Esophagus mucosa (tissue), 1 donor: ENCODE measurements at regions not wholly inside any gene's neighbourhood (a gene's known extent, or its start where the extent isn't known, plus 50 kb on each side); places are given as distances from the start of the nearest gene placed in this dataset.
"Not testable (repeated sequence)": the region's sequence is repeated elsewhere in the genome, so short reads cannot be mapped to it uniquely, and the experiment has no call there.

Source experiments
- ATAC-seq: fragments of 200-7000 bp; cut with Tn5 transposase; one replicate; pipeline ENCODE4 v1.9.1; 2020
- donor health status: DM: yes; HTN: yes; CAD: no.

- no peak for ATAC-seq
These were observed 105.4 kb upstream of the LY86 start for GRCh38 chr6:6483168-6483567.

DNA sequence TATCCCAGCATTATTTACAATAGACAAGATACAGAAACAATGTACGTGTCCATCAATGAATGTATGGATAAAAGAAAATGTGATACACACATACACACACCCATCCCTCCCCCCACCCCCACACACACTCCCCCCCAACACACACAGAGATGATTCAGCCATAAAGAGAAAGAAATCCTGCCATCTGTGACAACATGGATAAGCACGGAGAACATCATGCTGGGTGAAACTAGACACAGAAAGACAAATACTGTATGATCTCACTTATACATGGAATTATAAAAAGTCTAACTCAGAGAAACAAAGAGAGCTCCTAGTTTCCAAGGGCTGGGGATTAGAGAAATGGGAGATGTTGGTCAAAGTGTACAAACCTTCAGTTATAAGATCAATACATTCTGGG, 104.8 kb upstream of the LY86 start:
- no peak for ATAC-seq

DNA sequence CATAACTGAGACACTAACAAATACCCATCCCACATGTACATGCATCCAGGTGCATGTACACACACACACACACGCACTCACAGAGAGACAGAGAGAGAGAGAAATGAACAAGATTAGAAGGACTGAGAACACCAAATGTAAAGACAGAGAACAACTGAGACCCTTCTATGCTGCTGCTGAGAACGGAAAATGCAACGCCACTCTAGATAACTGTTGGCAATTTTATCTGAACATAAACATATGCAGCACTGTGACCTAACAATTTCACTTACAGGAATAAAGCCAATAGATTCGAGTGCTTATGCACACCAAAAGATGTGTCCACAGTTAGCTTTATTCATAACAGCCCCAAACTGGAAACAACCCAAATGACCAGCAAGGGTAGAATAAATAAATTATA, 103.8 kb upstream of the LY86 start:
- ATAC-seq = no peak

DNA sequence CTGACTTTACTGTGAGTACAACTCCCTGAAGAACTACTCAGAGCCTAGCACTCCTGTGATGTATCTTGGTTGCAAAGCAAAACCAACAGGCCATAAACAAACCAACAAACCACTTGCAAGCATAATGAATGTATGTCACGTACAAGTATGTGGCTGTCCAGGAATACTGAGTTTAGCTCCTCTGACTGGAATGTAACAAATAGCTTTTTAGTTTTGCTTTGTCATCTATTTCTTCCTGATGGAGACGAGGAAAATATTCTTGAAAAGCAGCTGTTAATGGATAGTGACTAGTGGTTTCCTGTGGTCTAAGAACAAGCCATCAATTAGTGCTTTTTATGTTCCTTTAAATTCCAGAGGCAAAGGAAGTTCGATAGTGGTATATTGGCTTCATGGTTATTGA, 101.9 kb upstream of the LY86 start:
- ATAC-seq = no peak

DNA sequence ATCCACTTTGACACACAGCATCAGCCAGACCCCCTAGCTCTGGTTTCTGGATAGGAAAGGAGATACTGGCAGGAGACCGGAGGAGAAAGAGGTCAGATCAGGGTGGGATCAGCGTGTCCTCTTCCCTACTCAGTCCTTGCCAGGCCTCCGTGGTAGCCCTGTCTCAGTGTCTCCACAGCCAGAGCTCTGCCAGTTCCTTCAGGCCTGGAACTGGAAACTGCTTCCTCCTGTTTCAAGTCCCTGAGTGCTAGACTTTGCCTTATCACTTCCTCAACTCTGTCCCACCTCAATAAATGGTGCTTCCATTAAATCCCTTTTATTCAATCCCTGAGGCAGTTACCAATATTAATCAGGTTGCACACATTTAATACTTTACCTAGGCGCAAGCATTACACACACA, 96.8 kb upstream of the LY86 start:
- ATAC-seq = no peak

- ATAC-seq = no peak
These were observed 95.8 kb upstream of the LY86 start for GRCh38 chr6:6492675-6493074.

- not testable (repeated sequence) for ATAC-seq
These were observed 94.4 kb upstream of the LY86 start for GRCh38 chr6:6494139-6494538.

GRCh38 chr6:6494677-6495076, 93.8 kb upstream of the LY86 start:
- peak; percentile 67 for ATAC-seq

DNA sequence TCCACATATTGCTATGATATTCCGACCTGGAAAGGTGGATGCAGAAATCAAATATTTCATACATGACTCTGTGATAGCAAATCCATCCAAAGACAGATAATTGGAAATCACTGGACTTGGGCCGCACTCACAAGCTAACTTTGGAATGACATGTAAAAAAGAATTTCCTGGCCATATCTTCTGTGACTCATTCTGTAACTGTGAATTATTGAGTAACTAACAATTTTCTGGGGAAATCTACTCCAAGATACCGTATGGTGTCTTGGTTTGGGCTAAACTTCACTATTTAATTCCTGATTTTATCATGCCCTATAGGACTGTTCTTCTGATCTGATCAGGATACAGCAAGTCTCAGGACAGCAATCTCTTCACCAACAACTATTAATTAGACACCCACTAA, 92.7 kb upstream of the LY86 start:
- no peak for ATAC-seq

- ATAC-seq = no peak
These were observed 91.0 kb upstream of the LY86 start for GRCh38 chr6:6497541-6497940.

DNA sequence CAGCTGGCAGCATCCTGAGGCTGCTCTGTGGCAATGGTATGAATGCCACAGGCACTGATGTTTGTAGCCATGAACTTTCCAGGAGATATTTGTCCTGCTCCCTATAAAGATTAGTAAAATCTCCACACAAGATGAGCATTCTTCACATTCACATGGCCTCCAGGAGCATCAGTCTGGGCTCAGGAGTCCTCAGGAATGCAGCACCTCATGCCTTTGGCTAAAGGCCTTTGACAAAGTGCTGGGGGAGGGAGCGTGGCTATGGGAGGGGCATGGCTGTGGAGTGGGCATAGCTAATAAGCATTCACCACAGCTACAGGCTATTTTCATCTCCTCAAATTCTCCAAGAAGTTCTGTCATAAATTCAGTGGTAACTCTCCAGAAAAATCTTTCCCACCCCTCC, 90.5 kb upstream of the LY86 start:
- ATAC-seq = no peak

DNA sequence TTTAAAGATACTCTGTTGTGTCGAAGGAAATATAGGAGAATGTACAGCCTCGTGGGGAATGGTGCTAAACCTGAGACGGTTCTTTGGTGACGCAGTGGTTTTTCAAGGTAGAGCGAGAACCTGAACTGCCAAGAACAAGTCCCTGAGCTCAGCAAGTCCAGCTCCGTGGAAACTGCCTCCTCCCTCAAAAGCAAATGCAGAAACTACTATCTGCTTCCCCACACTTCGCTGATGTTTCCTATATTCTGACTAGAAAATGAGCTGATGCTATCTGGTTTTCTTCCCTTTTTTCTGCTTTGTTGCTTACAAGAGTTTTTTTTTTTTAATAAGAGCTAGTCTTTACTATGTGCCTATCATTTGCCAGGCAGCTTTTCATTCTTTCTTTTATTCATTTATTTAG, 85.3 kb upstream of the LY86 start:
- ATAC-seq = no peak

DNA sequence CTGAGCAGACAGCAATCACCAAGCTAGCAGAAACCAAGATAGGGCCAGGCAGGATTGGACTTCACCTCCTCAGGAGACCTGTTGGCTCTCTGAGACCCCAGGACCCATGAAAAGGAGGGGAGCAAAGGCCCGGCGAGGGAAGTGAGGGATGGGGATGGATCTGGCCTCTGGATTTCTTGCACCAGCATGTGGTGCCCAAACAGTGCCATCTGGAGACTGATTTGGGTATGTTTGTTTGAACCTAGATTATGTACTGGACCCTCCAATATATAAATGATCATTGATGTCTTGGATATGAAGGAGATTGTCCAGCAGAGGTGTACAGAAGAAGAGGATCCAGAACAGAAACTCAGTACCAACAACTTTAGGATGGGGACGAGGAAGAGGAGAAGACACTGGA, 83.4 kb upstream of the LY86 start:
- ATAC-seq = no peak

DNA sequence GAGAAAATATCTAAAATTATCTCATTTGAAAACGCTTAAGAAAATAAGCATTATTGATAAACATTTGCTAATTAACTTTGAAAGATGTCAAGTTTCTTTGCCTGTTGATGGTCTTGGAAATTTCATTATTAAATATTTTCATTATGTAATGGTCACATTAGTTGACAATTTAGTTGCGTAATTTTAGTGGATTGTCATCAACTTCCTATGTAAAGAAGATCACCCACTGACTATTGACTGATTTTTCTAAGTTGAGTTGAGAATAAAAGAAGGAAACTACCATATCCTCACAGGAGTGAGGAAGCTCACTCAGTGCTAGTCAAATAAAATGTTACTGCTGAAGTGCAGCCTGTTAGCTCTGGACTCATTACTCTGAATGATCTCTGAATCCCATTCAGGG, 79.9 kb upstream of the LY86 start:
- no peak for ATAC-seq

DNA sequence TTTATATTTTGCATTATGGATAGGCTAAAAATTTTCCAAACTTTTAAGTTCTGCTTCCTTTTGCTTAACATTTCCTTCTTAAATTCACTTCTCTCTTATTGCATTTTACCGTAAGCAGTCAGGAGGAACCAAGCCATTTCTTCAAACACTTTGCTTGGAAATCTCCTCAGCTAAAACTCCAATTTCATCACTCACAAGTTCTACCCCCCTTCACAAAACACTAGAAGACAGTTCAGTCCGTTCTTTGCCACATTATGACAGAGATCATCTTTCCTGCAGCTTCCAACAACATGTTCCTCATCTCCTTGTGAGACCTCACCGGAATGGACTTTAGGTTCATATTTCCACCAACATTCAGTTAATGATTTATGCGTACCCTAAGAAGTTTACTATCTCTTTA, 79.2 kb upstream of the LY86 start:
- no peak for ATAC-seq

DNA sequence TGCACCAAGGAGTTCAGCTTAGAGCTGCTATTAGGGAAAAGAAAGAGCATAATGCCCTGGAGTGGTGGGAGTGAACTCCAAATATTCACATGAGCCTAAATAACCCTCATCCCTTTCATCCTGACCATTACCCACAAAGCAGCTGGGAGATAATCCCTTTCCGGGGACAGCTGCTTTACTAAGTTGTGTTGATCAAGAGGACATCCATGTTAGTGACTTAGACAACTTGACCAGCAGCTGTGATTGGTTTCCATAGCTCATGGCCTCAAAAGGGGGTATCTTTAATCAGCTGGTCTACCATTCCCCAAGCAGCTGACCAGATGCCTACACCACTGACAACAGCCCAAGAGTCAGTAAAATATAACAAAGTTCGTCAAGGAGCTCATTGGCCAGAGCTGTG, 75.8 kb upstream of the LY86 start:
- no peak for ATAC-seq

GRCh38 chr6:6515691-6516607, 72.6 kb upstream of the LY86 start:
- no peak for ATAC-seq

DNA sequence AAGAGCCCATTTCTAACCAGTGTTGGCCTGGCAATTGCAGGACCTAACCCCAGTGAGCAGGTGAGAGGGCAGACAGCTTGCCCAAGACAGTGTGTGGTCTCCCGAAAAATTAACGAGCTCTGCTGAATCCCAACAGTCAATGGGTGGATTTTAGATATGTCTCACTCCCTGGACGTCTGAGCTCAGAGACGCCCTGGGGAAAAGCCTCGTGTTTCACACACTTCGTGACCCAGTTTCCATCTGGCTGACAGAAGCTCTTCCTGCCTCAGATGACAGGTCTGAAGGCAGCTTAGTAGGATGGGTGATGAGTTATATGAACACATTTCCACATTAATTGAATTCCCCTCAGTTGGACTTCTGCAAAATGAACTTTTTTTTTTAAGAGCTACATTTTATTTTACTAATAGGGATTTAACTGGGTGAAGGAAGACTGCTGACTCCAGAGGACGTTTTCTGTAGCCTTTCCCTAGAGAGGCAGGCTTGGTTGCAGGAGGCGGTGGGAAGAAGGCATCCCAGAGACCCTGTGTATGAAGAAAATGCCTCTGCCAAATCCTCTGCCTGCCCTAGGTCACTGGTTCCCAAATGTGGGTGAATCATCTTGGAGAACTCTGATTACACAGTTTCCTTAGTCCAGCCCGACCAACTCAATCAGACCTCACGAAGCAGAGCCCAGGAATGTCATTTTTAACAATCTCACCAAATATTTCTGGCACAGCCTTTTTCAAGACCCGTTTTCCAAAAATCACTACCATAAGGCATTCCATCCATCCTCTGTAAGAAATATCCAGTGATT, 71.7 kb upstream of the LY86 start:
- no peak for ATAC-seq

DNA sequence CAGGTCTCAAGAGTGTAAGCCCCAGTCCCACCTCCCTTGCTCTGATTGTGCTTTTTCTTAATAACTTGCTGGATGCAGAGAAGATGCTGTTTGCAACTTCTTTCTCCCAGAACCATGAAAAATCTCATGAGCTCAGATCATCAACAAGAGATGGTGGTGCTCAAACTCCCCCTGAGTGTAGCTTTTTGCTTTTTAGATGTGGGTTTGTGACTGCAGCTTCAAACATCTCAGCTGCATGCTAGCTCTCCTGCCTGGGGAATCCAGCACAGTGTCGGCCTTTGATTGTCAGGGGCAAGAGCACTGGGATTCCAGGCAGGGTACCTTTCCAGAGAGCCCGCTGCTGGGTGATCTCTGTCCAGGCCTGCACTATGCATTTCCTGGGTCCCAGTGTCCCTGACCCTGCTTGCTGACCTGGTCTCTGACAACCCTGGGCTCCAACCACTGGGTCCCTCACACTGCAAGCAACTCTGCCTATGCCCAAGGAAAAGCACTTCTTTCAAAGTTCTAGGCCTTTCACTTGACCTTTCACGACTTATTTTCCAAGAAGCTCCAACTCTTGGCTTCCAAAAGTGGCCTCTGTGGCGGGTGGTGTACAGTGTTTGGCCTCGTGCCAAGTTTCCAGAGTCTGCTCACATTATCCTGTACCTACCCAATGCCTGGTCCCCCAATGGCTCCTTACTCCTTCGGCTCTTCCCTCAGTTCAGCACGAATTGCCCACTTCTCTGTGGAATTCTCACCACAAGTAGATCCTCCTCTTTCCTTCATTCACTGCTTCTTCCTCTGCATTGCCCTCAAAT, 69.7 kb upstream of the LY86 start:
- no peak for ATAC-seq

GRCh38 chr6:6521961-6522482, 66.5 kb upstream of the LY86 start:
- no peak for ATAC-seq

DNA sequence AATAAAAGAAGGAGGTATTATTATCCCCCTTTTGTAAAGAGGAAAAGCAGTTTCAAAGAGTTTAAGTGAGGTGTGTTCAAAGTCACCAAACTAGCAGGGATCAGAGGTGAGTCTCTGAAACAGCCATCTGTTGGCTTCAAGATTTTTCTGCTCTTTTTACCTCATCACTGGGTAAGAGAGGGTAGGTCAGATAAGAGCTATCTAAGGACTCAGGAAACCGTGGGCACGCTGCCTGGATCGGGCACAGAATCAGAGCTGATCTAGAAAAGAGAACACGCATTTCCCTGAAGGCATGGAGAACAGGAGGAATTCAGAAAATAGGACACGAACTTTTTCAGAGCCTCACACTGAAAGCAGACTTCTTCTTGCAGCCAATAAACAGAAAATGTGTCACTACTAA, 65.8 kb upstream of the LY86 start:
- ATAC-seq = no peak

DNA sequence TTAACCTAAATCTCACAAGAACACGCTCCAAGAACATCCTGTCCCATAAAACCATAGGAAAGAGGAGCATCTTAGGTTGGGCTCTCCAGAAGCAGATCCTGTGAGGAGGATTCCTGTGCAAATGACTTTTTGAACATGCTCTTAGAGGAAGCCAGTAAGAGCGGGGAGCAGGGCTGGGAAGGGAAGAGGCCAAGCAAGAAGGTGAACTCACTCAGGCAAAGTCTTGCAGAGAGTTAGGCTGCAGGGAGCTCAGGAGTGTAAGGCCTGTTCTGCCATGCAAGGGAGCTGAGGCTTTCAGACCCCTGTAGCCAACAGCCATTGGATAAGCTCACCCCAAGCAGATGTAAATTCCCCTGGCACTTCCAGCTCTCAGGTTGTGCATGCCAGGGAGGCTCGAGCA, 63.6 kb upstream of the LY86 start:
- ATAC-seq = no peak

GRCh38 chr6:6525933-6526332, 62.6 kb upstream of the LY86 start:
- ATAC-seq = no peak
